ENCODE measurements at regions not wholly inside any gene's neighbourhood (a gene's known extent, or its start where the extent isn't known, plus 50 kb on each side); places are given as distances from the start of the nearest gene placed in this dataset.

GRCh38 chr1:95368178-95368577 is 134.2 kb downstream of the RWDD3 start:
- CTCF ChIA-PET, result no interaction called here
- H3K4me2 ChIP-seq (ENCODE audit: low read length), result no peak overlapping the region
- ATAC-seq, result no peak
- intact Hi-C loops (cut with micrococcal nuclease), result no loop called here
- no peak for DNase-seq
- BruUV-seq (replicated peaks), result no TSS peak
- H3K9me2 ChIP-seq (replicated peaks; ENCODE audit: low read length), result no peaks in the 10 kb centered on the region
- no peak overlapping the region for H3K9ac ChIP-seq (ENCODE audit: low read length)
- H3K9me3 ChIP-seq (ENCODE audit: low read length), result no peaks in the 10 kb centered on the region
- POLR2A ChIA-PET (ENCODE audit: unreplicated experiment), result no interaction called here
- H3K27me3 ChIP-seq (ENCODE audit: low read length), result peaks cover 77% of the 10 kb centered on the region
- no peak overlapping the region for H3K27ac ChIP-seq (ENCODE audit: low read length)
- no peaks in the 10 kb centered on the region for H4K20me1 ChIP-seq (ENCODE audit: low read length)
- no peaks in the 10 kb centered on the region for H3K4me1 ChIP-seq (ENCODE audit: insufficient read depth, low read length)
- H3K36me3 ChIP-seq (ENCODE audit: low read depth, low read length), result no peaks in the 10 kb centered on the region
- H3F3A ChIP-seq (ENCODE audit: low read length, unreplicated experiment), result no peaks in the 10 kb centered on the region
- no peak for TF ChIP-seq EZH2 (IDR thresholded peaks at IDR 0.05; ENCODE audit: low read length, unreplicated experiment)
- TF ChIP-seq EZH2phosphoT487 (IDR thresholded peaks at IDR 0.05; ENCODE audit: borderline replicate concordance, low read length), result no peak
- no peak for TF ChIP-seq CTCF (conservative IDR thresholded peaks at IDR 0.05; ENCODE audit: low read depth, low read length)
- no peak overlapping the region for H2AFZ ChIP-seq (ENCODE audit: low read length)
- no peaks in the 10 kb centered on the region for H3K79me2 ChIP-seq (ENCODE audit: low read length)
- no peak overlapping the region for H3K4me3 ChIP-seq (ENCODE audit: low read length)

GRCh38 chr1:95369985-95370690 is 136.1 kb downstream of the RWDD3 start:
- CTCF ChIA-PET, result no interaction called here
- Histone ChIP-seq H3K9me3 (ENCODE audit: low read length) (no peaks in the 10 kb centered on the region), H3K79me2 (ENCODE audit: low read length) (no peaks in the 10 kb centered on the region), H4K20me1 (ENCODE audit: low read length) (no peaks in the 10 kb centered on the region), H3K27ac (ENCODE audit: low read length) (no peak overlapping the region), H3K9ac (ENCODE audit: low read length) (no peak overlapping the region), H3K4me1 (ENCODE audit: insufficient read depth, low read length) (no peaks in the 10 kb centered on the region), H3K9me2 (replicated peaks; ENCODE audit: low read length) (no peaks in the 10 kb centered on the region), H2AFZ (ENCODE audit: low read length) (no peak overlapping the region), H3F3A (ENCODE audit: low read length, unreplicated experiment) (no peaks in the 10 kb centered on the region), H3K36me3 (ENCODE audit: low read depth, low read length) (no peaks in the 10 kb centered on the region), H3K27me3 (ENCODE audit: low read length) (peaks cover 83% of the 10 kb centered on the region), H3K4me3 (ENCODE audit: low read length) (no peak overlapping the region), H3K4me2 (ENCODE audit: low read length) (no peak overlapping the region)
- DNase-seq (no peak), ATAC-seq (no peak)
- POLR2A ChIA-PET (ENCODE audit: unreplicated experiment), result no interaction called here
- no TSS peak for BruUV-seq (replicated peaks)
- TF ChIP-seq EZH2phosphoT487 (IDR thresholded peaks at IDR 0.05; ENCODE audit: borderline replicate concordance, low read length), result no peak
- intact Hi-C loops (cut with micrococcal nuclease), result no loop called here

GRCh38 chr1:95370691-95371562 is 136.9 kb downstream of the RWDD3 start:
- Histone ChIP-seq H3K4me3 (ENCODE audit: low read length) (no peak overlapping the region), H4K20me1 (ENCODE audit: low read length) (no peaks in the 10 kb centered on the region), H3K79me2 (ENCODE audit: low read length) (no peaks in the 10 kb centered on the region), H2AFZ (ENCODE audit: low read length) (no peak overlapping the region), H3K27ac (ENCODE audit: low read length) (no peak overlapping the region), H3K9me3 (ENCODE audit: low read length) (no peaks in the 10 kb centered on the region), H3K9ac (ENCODE audit: low read length) (no peak overlapping the region), H3K4me2 (ENCODE audit: low read length) (no peak overlapping the region), H3F3A (ENCODE audit: low read length, unreplicated experiment) (no peaks in the 10 kb centered on the region), H3K27me3 (ENCODE audit: low read length) (peaks cover 83% of the 10 kb centered on the region), H3K4me1 (ENCODE audit: insufficient read depth, low read length) (no peaks in the 10 kb centered on the region), H3K36me3 (ENCODE audit: low read depth, low read length) (no peaks in the 10 kb centered on the region), H3K9me2 (replicated peaks; ENCODE audit: low read length) (no peaks in the 10 kb centered on the region)
- ChIA-PET CTCF (no interaction called here), POLR2A (ENCODE audit: unreplicated experiment) (no interaction called here)
- DNase-seq, result no peak
- BruUV-seq (replicated peaks), result no TSS peak
- TF ChIP-seq EZH2 (IDR thresholded peaks at IDR 0.05; ENCODE audit: low read length, unreplicated experiment) (no peak), CTCF (conservative IDR thresholded peaks at IDR 0.05; ENCODE audit: low read depth, low read length) (no peak)
- no peak for ATAC-seq
- intact Hi-C loops (cut with micrococcal nuclease), result no loop called here
